Gastrocnemius medialis (tissue), 4 donors: ENCODE measurements at regions not wholly inside any gene's neighbourhood (a gene's known extent, or its start where the extent isn't known, plus 50 kb on each side); places are given as distances from the start of the nearest gene placed in this dataset.

Experiments used
- POLR2A ChIP-seq, 2 donors: fragments of 450-650 bp; IDR thresholded peaks; one replicate each; pipeline ENCODE4 v1.6.1; 2017; ENCODE audit warnings: antibody characterized with exemption in 2 of 2, mild to moderate bottlenecking in 2 of 2, moderate library complexity in 2 of 2
- TF ChIP-seq, protein P1 (sequence below), 5 experiments: fragments of 450-650 bp in 3 of 5; fragments of 200-600 bp in 2 of 5; sonication (generic) in 2 of 5; IDR thresholded peaks in 4 of 5; conservative IDR thresholded peaks in 1 of 5; 1 replicate in 4 of 5; 2 replicates in 1 of 5; pipeline ENCODE4 v1.5.1; 2016 to 2019; ENCODE audit warnings: antibody characterized with exemption in 5 of 5, mild to moderate bottlenecking in 3 of 5, moderate library complexity in 3 of 5

DNA sequence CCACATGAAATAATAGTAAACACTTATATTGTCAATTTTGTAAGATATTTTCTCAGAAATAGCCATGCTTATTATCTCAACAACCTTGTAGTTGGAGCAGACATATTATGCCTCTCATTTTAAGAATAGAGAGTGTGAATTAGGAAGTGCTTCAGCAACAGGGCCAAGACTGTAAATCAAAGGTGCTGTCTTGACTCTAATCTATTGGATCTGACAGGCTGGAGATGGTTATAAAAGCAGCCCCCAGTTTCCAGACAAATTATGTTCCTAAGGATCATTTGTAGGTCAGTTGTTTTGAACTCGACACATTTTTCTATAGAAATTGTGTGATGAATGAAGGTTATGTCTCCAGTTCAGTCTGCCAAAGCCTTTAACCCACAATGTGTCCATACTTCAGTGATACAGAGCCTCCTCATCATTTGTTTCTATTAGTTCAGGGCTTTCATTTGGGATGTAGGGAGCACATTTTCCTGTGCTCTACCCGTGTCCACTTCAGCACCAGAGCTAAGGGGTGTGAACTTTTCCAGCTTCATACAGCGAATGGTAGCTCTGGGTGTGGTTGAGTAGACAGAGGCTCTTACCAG is 284.8 kb upstream of the FBXO33 start:
- TF ChIP-seq, protein P1, sequence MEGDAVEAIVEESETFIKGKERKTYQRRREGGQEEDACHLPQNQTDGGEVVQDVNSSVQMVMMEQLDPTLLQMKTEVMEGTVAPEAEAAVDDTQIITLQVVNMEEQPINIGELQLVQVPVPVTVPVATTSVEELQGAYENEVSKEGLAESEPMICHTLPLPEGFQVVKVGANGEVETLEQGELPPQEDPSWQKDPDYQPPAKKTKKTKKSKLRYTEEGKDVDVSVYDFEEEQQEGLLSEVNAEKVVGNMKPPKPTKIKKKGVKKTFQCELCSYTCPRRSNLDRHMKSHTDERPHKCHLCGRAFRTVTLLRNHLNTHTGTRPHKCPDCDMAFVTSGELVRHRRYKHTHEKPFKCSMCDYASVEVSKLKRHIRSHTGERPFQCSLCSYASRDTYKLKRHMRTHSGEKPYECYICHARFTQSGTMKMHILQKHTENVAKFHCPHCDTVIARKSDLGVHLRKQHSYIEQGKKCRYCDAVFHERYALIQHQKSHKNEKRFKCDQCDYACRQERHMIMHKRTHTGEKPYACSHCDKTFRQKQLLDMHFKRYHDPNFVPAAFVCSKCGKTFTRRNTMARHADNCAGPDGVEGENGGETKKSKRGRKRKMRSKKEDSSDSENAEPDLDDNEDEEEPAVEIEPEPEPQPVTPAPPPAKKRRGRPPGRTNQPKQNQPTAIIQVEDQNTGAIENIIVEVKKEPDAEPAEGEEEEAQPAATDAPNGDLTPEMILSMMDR (IDR thresholded peaks at IDR 0.05 in 4 of 5, conservative IDR thresholded peaks at IDR 0.05 in 1 of 5): no peak
- TF ChIP-seq POLR2A (IDR thresholded peaks at IDR 0.05): no peak
